DMS153 treated with DMSO at 0.1 percent for 48 hours (cell line): ENCODE measurements at regions not wholly inside any gene's neighbourhood (a gene's known extent, or its start where the extent isn't known, plus 50 kb on each side); places are given as distances from the start of the nearest gene placed in this dataset.

Experiments used
- DNase-seq: peaks from one replicate; lab custom pipeline; 2025; ENCODE audit not compliant: unreplicated experiment; lab: John Stamatoyannopoulos, UW

GRCh38 chr10:120982507-120982906, 131.3 kb downstream of the WDR11 start:
- no peak for DNase-seq

- DNase-seq: no peak
These were observed 132.6 kb downstream of the WDR11 start for GRCh38 chr10:120983721-120984120.

GRCh38 chr10:120984221-120984620, 133.1 kb downstream of the WDR11 start:
- no peak for DNase-seq

GRCh38 chr10:120987359-120987758, 136.2 kb downstream of the WDR11 start:
- DNase-seq: no peak

GRCh38 chr10:120988751-120989150, 137.6 kb downstream of the WDR11 start:
- no peak for DNase-seq

- DNase-seq: no peak
These were observed 138.1 kb downstream of the WDR11 start for GRCh38 chr10:120989279-120989678.

- no peak for DNase-seq
These were observed 138.9 kb downstream of the WDR11 start for GRCh38 chr10:120989996-120990598.

- no peak for DNase-seq
These were observed 139.7 kb downstream of the WDR11 start for GRCh38 chr10:120990831-120991230.

GRCh38 chr10:120993089-120993488, 141.9 kb downstream of the WDR11 start:
- no peak for DNase-seq

- no peak for DNase-seq
These were observed 144.6 kb downstream of the WDR11 start for GRCh38 chr10:120995768-120996167.

GRCh38 chr10:120996456-120997034, 145.4 kb downstream of the WDR11 start:
- no peak for DNase-seq

GRCh38 chr10:120997313-120997712, 146.2 kb downstream of the WDR11 start:
- DNase-seq: no peak

GRCh38 chr10:120997756-120998155, 146.6 kb downstream of the WDR11 start:
- no peak for DNase-seq

GRCh38 chr10:120998251-120998650, 147.1 kb downstream of the WDR11 start:
- no peak for DNase-seq

- DNase-seq: no peak
These were observed 147.7 kb downstream of the WDR11 start for GRCh38 chr10:120998782-120999285.

GRCh38 chr10:120999868-121000267, 148.7 kb downstream of the WDR11 start:
- no peak for DNase-seq

GRCh38 chr10:121002586-121003205, 151.5 kb downstream of the WDR11 start:
- DNase-seq: no peak

GRCh38 chr10:121005948-121006587, 154.9 kb downstream of the WDR11 start:
- no peak for DNase-seq

GRCh38 chr10:121007264-121007663, 156.1 kb downstream of the WDR11 start:
- DNase-seq: no peak

- DNase-seq: no peak
These were observed 164.8 kb downstream of the WDR11 start for GRCh38 chr10:121015916-121016315.

- no peak for DNase-seq
These were observed 173.9 kb downstream of the WDR11 start for GRCh38 chr10:121024905-121025584.
